ENCODE measurements at regions not wholly inside any gene's neighbourhood (a gene's known extent, or its start where the extent isn't known, plus 50 kb on each side); places are given as distances from the start of the nearest gene placed in this dataset.
A peak's percentile ranks its signal among the peaks of the same experiment; 100 is the strongest.
"Not testable (repeated sequence)": the region's sequence is repeated elsewhere in the genome, so short reads cannot be mapped to it uniquely, and the experiment has no call there.

DNA sequence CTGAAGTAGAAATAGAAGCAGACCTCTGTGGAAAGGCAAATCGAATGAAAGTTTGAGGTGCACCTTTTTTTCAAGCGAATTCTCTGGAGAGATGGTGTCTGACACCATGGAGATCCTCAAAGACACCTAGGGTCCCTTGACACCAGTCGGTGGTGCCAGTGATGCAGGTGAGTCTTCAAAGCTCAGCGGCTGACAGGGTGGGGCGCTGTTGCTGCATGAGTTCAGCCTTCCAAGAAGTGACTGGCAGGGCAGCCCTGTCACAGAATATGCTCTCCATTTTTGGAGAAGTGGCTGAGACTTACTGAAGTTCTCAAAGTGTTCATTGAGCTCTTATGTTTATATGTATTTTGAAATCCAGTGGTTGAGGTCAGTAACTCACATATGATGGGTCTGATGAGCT, 575.9 kb downstream of the SPATA31A6 start:
- TF ChIP-seq EZH2 (IDR thresholded peaks at IDR 0.05; ENCODE audit: low read depth, unreplicated experiment); ZNF331 (CRISPR knock-in tag; IDR thresholded peaks at IDR 0.05; ENCODE audit: low read depth); POLR2AphosphoS5 (IDR thresholded peaks at IDR 0.05; ENCODE audit: low read depth); CREB1 (CRISPR knock-in tag; IDR thresholded peaks at IDR 0.05; ENCODE audit: low read depth): not testable (repeated sequence)
- TF ChIP-seq, protein P1, sequence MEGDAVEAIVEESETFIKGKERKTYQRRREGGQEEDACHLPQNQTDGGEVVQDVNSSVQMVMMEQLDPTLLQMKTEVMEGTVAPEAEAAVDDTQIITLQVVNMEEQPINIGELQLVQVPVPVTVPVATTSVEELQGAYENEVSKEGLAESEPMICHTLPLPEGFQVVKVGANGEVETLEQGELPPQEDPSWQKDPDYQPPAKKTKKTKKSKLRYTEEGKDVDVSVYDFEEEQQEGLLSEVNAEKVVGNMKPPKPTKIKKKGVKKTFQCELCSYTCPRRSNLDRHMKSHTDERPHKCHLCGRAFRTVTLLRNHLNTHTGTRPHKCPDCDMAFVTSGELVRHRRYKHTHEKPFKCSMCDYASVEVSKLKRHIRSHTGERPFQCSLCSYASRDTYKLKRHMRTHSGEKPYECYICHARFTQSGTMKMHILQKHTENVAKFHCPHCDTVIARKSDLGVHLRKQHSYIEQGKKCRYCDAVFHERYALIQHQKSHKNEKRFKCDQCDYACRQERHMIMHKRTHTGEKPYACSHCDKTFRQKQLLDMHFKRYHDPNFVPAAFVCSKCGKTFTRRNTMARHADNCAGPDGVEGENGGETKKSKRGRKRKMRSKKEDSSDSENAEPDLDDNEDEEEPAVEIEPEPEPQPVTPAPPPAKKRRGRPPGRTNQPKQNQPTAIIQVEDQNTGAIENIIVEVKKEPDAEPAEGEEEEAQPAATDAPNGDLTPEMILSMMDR (conservative IDR thresholded peaks at IDR 0.05; ENCODE audit: low read depth in 2 of 2) = peak; percentile 36 to 51; a peak in 3 of 4 replicates
- TF ChIP-seq, protein P2, sequence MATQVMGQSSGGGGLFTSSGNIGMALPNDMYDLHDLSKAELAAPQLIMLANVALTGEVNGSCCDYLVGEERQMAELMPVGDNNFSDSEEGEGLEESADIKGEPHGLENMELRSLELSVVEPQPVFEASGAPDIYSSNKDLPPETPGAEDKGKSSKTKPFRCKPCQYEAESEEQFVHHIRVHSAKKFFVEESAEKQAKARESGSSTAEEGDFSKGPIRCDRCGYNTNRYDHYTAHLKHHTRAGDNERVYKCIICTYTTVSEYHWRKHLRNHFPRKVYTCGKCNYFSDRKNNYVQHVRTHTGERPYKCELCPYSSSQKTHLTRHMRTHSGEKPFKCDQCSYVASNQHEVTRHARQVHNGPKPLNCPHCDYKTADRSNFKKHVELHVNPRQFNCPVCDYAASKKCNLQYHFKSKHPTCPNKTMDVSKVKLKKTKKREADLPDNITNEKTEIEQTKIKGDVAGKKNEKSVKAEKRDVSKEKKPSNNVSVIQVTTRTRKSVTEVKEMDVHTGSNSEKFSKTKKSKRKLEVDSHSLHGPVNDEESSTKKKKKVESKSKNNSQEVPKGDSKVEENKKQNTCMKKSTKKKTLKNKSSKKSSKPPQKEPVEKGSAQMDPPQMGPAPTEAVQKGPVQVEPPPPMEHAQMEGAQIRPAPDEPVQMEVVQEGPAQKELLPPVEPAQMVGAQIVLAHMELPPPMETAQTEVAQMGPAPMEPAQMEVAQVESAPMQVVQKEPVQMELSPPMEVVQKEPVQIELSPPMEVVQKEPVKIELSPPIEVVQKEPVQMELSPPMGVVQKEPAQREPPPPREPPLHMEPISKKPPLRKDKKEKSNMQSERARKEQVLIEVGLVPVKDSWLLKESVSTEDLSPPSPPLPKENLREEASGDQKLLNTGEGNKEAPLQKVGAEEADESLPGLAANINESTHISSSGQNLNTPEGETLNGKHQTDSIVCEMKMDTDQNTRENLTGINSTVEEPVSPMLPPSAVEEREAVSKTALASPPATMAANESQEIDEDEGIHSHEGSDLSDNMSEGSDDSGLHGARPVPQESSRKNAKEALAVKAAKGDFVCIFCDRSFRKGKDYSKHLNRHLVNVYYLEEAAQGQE (IDR thresholded peaks at IDR 0.05; ENCODE audit: unreplicated experiment) = not testable (repeated sequence)
